OCI-LY3 (cell line): ENCODE measurements at regions not wholly inside any gene's neighbourhood (a gene's known extent, or its start where the extent isn't known, plus 50 kb on each side); places are given as distances from the start of the nearest gene placed in this dataset.

ENCODE experiments used
- CTCF ChIP-seq: fragments of 200-600, 300-600 bp; sonication (generic); IDR thresholded peaks from 2 replicates; pipeline ENCODE4 v1.5.1; 2014; ENCODE audit warnings: antibody characterized with exemption, low read length, low read depth
- EZH2phosphoT487 ChIP-seq: fragments of 200-600 bp; shearing (Covaris generic); IDR thresholded peaks from 2 replicates; pipeline ENCODE4 v1.6.1; 2018; ENCODE audit warnings: antibody characterized with exemption, mixed run types, low read depth

GRCh38 chr1:182283746-182284544 lies 107.6 kb downstream of the GLUL start:
- TF ChIP-seq CTCF (no peak), EZH2phosphoT487 (no peak)
